AG04450 (cell line): ENCODE measurements at regions not wholly inside any gene's neighbourhood (a gene's known extent, or its start where the extent isn't known, plus 50 kb on each side); places are given as distances from the start of the nearest gene placed in this dataset.

Experiments used
- CTCF ChIA-PET: fragments of 300-600, 350-600 bp; formaldehyde crosslinking; extraction: SDS; loops from one replicate; lab custom pipeline; 2022; ENCODE audit warnings: antibody characterized with exemption, inconsistent platforms; lab: Charles Lee
- POLR2A ChIA-PET: fragments of 350-600 bp; formaldehyde crosslinking; extraction: SDS; loops from one replicate; lab custom pipeline; 2021; ENCODE audit warnings: antibody characterized with exemption, inconsistent platforms; lab: Yijun Ruan, JAX
- DNase-seq: peaks from one replicate; pipeline ENCODE4 v3.0.0-alpha.2; 2011; ENCODE audit warnings: low read depth, low spot score
- H3K27ac ChIP-seq: one replicate; pipeline ENCODE4 v1.5.1; 2012; ENCODE audit warnings: low read depth, low read length, control low read depth
- H3K27me3 ChIP-seq: one replicate; pipeline ENCODE4 v1.6.0; 2012; ENCODE audit warnings: low read length; ENCODE audit not compliant: control insufficient read depth, insufficient read depth
- H3K4me3 ChIP-seq: 2 replicates; pipeline ENCODE4 v1.5.1; 2011; ENCODE audit warnings: mild to moderate bottlenecking, low read depth, low read length, control low read depth
- H3K9me3 ChIP-seq: 2 replicates; pipeline ENCODE4 v1.5.1; 2012; ENCODE audit warnings: low read length; ENCODE audit not compliant: control insufficient read depth, insufficient read depth
- TF ChIP-seq, protein P1 (sequence below): IDR thresholded peaks from 2 replicates; pipeline ENCODE4 v1.5.1; 2011; ENCODE audit warnings: low read depth, low read length, control low read depth, inconsistent platforms

DNA sequence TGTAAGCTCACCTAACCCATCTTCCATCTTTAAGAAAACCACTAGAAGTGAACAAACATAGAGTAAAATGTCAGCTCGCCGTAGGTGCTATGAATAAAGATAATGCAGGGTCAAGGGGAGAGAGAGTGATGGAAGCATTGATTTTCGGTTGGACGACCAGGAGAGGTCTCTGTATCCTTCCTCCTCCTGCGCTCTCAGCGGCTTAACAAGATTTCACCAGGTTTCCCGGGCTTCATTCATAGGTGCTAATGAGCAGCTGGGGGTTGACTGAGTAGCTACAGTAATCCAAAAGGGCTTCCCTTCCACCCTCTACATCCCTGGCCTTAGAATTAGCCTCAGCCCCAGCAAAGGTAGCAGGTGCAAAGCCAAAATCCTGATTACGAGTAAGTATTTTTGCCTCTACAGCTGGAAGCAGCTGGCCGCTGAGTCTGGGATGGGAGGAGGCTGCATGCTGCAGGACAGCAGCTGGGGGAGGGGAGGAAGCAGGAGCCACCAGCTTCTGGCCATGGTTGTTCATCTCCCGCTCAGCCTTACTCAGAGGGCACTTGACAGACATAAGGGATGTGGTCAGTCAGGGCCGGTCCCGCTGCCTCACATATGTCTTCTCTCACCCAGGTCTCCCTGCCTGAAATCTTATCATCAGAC, 112.0 kb upstream of the IL12B start:
- POLR2A ChIA-PET: no interaction called here
- CTCF ChIA-PET: interaction anchor here (0.7 to 7.0 kb wide), 9 partner anchors 153 to 579 kb away, joined by 3 to 98 read pairs (median 5); no protein-coding TSS in a partner anchor
- Histone ChIP-seq H3K27ac (no peak overlapping the region), H3K27me3 (peaks cover 6% of the 10 kb centered on the region), H3K9me3 (no peaks in the 10 kb centered on the region), H3K4me3 (no peak overlapping the region)
- TF ChIP-seq, protein P1, sequence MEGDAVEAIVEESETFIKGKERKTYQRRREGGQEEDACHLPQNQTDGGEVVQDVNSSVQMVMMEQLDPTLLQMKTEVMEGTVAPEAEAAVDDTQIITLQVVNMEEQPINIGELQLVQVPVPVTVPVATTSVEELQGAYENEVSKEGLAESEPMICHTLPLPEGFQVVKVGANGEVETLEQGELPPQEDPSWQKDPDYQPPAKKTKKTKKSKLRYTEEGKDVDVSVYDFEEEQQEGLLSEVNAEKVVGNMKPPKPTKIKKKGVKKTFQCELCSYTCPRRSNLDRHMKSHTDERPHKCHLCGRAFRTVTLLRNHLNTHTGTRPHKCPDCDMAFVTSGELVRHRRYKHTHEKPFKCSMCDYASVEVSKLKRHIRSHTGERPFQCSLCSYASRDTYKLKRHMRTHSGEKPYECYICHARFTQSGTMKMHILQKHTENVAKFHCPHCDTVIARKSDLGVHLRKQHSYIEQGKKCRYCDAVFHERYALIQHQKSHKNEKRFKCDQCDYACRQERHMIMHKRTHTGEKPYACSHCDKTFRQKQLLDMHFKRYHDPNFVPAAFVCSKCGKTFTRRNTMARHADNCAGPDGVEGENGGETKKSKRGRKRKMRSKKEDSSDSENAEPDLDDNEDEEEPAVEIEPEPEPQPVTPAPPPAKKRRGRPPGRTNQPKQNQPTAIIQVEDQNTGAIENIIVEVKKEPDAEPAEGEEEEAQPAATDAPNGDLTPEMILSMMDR: peak; percentile 6; the same call in 1 of the 2 replicates
- no peak for DNase-seq

DNA sequence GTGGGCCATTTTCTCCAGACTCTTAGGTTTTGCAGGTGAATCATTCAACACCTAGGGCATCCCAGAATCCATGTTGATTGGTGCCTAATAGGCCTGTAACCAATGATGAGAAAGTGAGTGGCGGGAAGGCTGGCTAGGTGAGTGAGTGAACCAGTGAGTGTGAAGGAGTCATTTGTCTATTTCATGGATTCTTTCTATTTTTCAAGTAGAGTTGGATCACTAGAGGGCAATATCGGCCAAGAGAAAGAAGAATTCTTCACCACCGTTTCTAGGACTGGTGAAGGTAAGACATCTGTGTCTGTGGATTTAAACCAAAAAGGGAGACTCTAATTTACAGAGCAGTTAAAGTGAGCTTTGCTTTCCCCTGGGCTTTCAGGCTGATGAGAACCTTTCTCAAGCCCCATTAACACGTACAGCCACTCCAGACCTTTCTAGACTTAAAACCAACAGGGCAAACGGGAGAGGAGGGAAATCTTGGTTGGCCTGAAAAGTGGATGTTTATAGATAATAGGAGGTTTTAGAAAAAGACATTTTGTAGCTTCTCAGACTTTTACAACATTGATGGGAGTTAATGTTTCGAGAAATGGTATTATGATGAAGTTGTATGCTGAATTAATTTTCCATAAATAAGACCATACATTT, 114.3 kb upstream of the IL12B start:
- Histone ChIP-seq H3K4me3 (no peak overlapping the region), H3K27me3 (no peaks in the 10 kb centered on the region), H3K27ac (no peak overlapping the region), H3K9me3 (no peaks in the 10 kb centered on the region)
- TF ChIP-seq, protein P1: peak; percentile 57
- CTCF ChIA-PET: interaction anchor here (0.5 to 7.0 kb wide), 48 partner anchors 9 to 953 kb away, joined by 3 to 98 read pairs (median 3); partner anchors contain the start of genes ADRA1B and TTC1
- peak; percentile 23 for DNase-seq
- POLR2A ChIA-PET: no interaction called here

DNA sequence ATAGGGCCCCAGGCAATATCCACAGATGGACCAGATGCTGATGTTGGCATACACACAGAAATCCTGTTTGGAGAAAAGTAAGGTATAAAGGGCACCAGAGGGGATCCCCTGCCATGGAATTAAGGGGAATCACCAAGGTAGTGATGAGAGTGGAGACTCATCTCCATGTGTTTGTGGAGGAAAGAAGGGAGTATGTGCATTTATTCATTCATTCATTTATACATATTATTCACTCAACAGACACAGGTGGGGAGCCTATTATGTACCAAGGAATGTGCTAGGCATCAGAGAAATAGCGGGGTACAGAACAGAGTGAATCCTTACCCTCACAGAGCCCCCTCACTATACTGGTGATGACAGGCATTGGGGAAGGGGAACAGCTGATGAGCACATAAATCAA, 116.8 kb upstream of the IL12B start:
- H3K4me3 ChIP-seq: no peak overlapping the region
- ChIA-PET POLR2A (no interaction called here), CTCF (interaction anchor here (0.9 kb wide), 1 partner anchor 518 kb away, joined by 5 read pairs; no protein-coding TSS in a partner anchor)
- H3K9me3 ChIP-seq: no peaks in the 10 kb centered on the region
- TF ChIP-seq, protein P1: no peak
- H3K27ac ChIP-seq: no peak overlapping the region
- DNase-seq: no peak
- no peaks in the 10 kb centered on the region for H3K27me3 ChIP-seq

DNA sequence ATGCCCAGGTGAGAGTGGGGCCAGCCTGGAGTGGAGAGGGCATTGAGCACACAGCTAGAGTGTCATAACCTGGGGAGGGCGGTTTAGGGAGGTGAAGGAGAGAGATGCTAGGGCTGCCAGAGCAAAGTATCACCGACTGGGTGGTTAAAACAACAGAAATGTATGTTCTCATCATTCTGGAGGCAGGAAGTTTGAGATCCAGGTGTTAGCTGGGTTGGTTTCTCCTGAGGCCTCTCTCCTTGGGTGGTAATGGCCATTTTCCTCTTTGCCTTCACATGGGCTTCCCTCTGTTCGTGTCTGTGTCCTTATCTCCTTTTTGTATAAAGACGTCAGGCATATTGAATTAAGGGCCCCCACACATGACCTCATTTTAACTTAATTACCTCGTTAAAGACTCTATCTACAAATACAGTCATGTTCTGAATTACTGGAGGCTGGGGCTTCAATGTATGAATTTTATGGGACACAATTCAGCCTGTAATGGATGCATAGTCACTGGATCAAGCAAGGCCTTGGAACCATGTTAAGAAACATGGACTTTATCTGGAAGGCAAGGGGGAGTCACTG, 118.6 kb upstream of the IL12B start:
- no peak overlapping the region for H3K27ac ChIP-seq
- CTCF ChIA-PET: interaction anchor here (1.7 kb wide), 1 partner anchor 117 kb away, joined by 5 read pairs; no protein-coding TSS in a partner anchor

More for the DNA sequence above, 118.6 kb upstream of the IL12B start:
- no peak overlapping the region for H3K4me3 ChIP-seq
- H3K27me3 ChIP-seq: no peaks in the 10 kb centered on the region
- POLR2A ChIA-PET: no interaction called here
- TF ChIP-seq, protein P1: no peak
- no peaks in the 10 kb centered on the region for H3K9me3 ChIP-seq
- no peak for DNase-seq
